ENCODE measurements at regions not wholly inside any gene's neighbourhood (a gene's known extent, or its start where the extent isn't known, plus 50 kb on each side); places are given as distances from the start of the nearest gene placed in this dataset.

- no peak for TF ChIP-seq POLR2A (IDR thresholded peaks at IDR 0.05)
- TF ChIP-seq CTCF (IDR thresholded peaks at IDR 0.05), result no peak
Measured at GRCh38 chr5:134463176-134463720, 51.6 kb upstream of the CDKN2AIPNL start.
